ENCODE measurements at regions not wholly inside any gene's neighbourhood (a gene's known extent, or its start where the extent isn't known, plus 50 kb on each side); places are given as distances from the start of the nearest gene placed in this dataset.

- no peak for DNase-seq (ENCODE audit: low spot score)
- ATAC-seq (ENCODE audit: insufficient number of reproducible peaks, low FRiP score, low read depth), result no peak
- no peak overlapping the region for H3K4me3 ChIP-seq
- H3K9me3 ChIP-seq, result no peaks in the 10 kb centered on the region
- H3K4me1 ChIP-seq (ENCODE audit: control insufficient read depth in 1 of 2, low read depth in 2 of 2), result no peaks in the 10 kb centered on the region
- H3K27ac ChIP-seq, result no peak overlapping the region
- no peaks in the 10 kb centered on the region for H3K36me3 ChIP-seq
- no peak for TF ChIP-seq CTCF (IDR thresholded peaks at IDR 0.05)
- no peaks in the 10 kb centered on the region for H3K27me3 ChIP-seq (replicated peaks; ENCODE audit: insufficient read depth)
Observed at GRCh38 chr11:130698174-130698573, 218.1 kb downstream of the SNX19 start.

- H3K9me3 ChIP-seq, result no peaks in the 10 kb centered on the region
- no peaks in the 10 kb centered on the region for H3K27me3 ChIP-seq (replicated peaks; ENCODE audit: insufficient read depth)
- TF ChIP-seq CTCF (IDR thresholded peaks at IDR 0.05), result no peak
- H3K4me1 ChIP-seq (ENCODE audit: control insufficient read depth in 1 of 2, low read depth in 2 of 2), result no peaks in the 10 kb centered on the region
- no peak for DNase-seq (ENCODE audit: low spot score)
- no peak overlapping the region for H3K27ac ChIP-seq
- no peaks in the 10 kb centered on the region for H3K36me3 ChIP-seq
- no peak overlapping the region for H3K4me3 ChIP-seq
- ATAC-seq (ENCODE audit: insufficient number of reproducible peaks, low FRiP score, low read depth), result no peak
Observed at GRCh38 chr11:130699561-130699960, 216.7 kb downstream of the SNX19 start.

GRCh38 chr11:130700092-130700491, 216.2 kb downstream of the SNX19 start:
- Histone ChIP-seq H3K4me3 (no peak overlapping the region), H3K27me3 (replicated peaks; ENCODE audit: insufficient read depth) (no peaks in the 10 kb centered on the region), H3K4me1 (ENCODE audit: control insufficient read depth in 1 of 2, low read depth in 2 of 2) (no peaks in the 10 kb centered on the region), H3K36me3 (no peaks in the 10 kb centered on the region), H3K9me3 (no peaks in the 10 kb centered on the region), H3K27ac (no peak overlapping the region)
- TF ChIP-seq CTCF (IDR thresholded peaks at IDR 0.05), result no peak
- DNase-seq (ENCODE audit: low spot score), result no peak
- no peak for ATAC-seq (ENCODE audit: insufficient number of reproducible peaks, low FRiP score, low read depth)

- DNase-seq (ENCODE audit: low spot score), result no peak
- Histone ChIP-seq H3K9me3 (no peaks in the 10 kb centered on the region), H3K27me3 (replicated peaks; ENCODE audit: insufficient read depth) (no peaks in the 10 kb centered on the region), H3K27ac (no peak overlapping the region), H3K36me3 (no peaks in the 10 kb centered on the region), H3K4me1 (ENCODE audit: control insufficient read depth in 1 of 2, low read depth in 2 of 2) (peaks cover 0 to 8% of the 10 kb centered on the region in 2 donors), H3K4me3 (no peak overlapping the region)
- no peak for ATAC-seq (ENCODE audit: insufficient number of reproducible peaks, low FRiP score, low read depth)
- TF ChIP-seq CTCF (IDR thresholded peaks at IDR 0.05), result no peak
Observed at GRCh38 chr11:130703489-130704190, 212.6 kb downstream of the SNX19 start.

GRCh38 chr11:130705670-130706421, 210.4 kb downstream of the SNX19 start:
- Histone ChIP-seq H3K27ac (no peak overlapping the region), H3K27me3 (replicated peaks; ENCODE audit: insufficient read depth) (no peaks in the 10 kb centered on the region), H3K9me3 (no peaks in the 10 kb centered on the region), H3K4me1 (ENCODE audit: control insufficient read depth in 1 of 2, low read depth in 2 of 2) (peaks cover 0 to 8% of the 10 kb centered on the region in 2 donors), H3K4me3 (no peak overlapping the region), H3K36me3 (no peaks in the 10 kb centered on the region)
- TF ChIP-seq CTCF (IDR thresholded peaks at IDR 0.05), result no peak
- no peak for DNase-seq (ENCODE audit: low spot score)
- no peak for ATAC-seq (ENCODE audit: insufficient number of reproducible peaks, low FRiP score, low read depth)
